SK-N-MC (cell line): ENCODE measurements at regions not wholly inside any gene's neighbourhood (a gene's known extent, or its start where the extent isn't known, plus 50 kb on each side); places are given as distances from the start of the nearest gene placed in this dataset.

Source experiments
- EZH2 ChIP-seq: fragments of 200-600 bp; sonication (generic); IDR thresholded peaks from one replicate; pipeline ENCODE4 v1.6.1; 2017; ENCODE audit warnings: antibody characterized with exemption
- POLR2AphosphoS5 ChIP-seq: IDR thresholded peaks from 2 replicates; pipeline ENCODE4 v1.6.1; 2012; ENCODE audit warnings: mild to moderate bottlenecking, low read depth, low read length, borderline replicate concordance

GRCh38 chr7:130845581-130846085, 111.6 kb upstream of the KLF14 start:
- TF ChIP-seq POLR2AphosphoS5 (no peak), EZH2 (no peak)
